Loucy (cell line): ENCODE measurements at regions not wholly inside any gene's neighbourhood (a gene's known extent, or its start where the extent isn't known, plus 50 kb on each side); places are given as distances from the start of the nearest gene placed in this dataset.

Source experiments
- H2AFZ ChIP-seq: fragments of 200-600 bp; sonication (generic); 2 replicates; pipeline ENCODE4 v1.6.0; 2016; ENCODE audit warnings: antibody characterized with exemption, mild to moderate bottlenecking, low read length, moderate library complexity
- H3F3A ChIP-seq: fragments of 200-600 bp; 2 replicates; pipeline ENCODE4 v1.6.0; 2016; ENCODE audit warnings: antibody characterized with exemption, low read depth, mild to moderate bottlenecking
- H3K27me3 ChIP-seq: fragments of 200-600 bp; sonication (generic); 2 replicates; pipeline ENCODE4 v1.6.1; 2014; ENCODE audit warnings: low read length, mild to moderate bottlenecking; ENCODE audit not compliant: insufficient read depth, poor library complexity, severe bottlenecking
- H3K36me3 ChIP-seq: fragments of 200-600 bp; sonication (generic); 2 replicates; pipeline ENCODE4 v1.6.1; 2016; ENCODE audit warnings: low read length; ENCODE audit not compliant: insufficient read depth
- H3K4me1 ChIP-seq: fragments of 200-600 bp; sonication (generic); 2 replicates; pipeline ENCODE4 v1.5.1; 2014; ENCODE audit warnings: low read length, mild to moderate bottlenecking; ENCODE audit not compliant: insufficient read depth, poor library complexity, severe bottlenecking
- H3K4me2 ChIP-seq: fragments of 200-600 bp; sonication (generic); 2 replicates; pipeline ENCODE4 v1.6.0; 2014; ENCODE audit warnings: antibody characterized with exemption, low read length, low read depth, mild to moderate bottlenecking; ENCODE audit not compliant: poor library complexity, severe bottlenecking
- H3K4me3 ChIP-seq: fragments of 200-600 bp; sonication (generic); 2 replicates; pipeline ENCODE4 v1.5.1; 2014; ENCODE audit warnings: low read length, mild to moderate bottlenecking, mixed read lengths; ENCODE audit not compliant: poor library complexity, severe bottlenecking
- H3K79me2 ChIP-seq: fragments of 200-600 bp; sonication (generic); 2 replicates; pipeline ENCODE4 v1.6.1; 2014; ENCODE audit warnings: low read length; ENCODE audit not compliant: insufficient read depth
- H3K9ac ChIP-seq: fragments of 200-600 bp; sonication (generic); 2 replicates; pipeline ENCODE4 v1.6.0; 2014; ENCODE audit warnings: mild to moderate bottlenecking, low read depth, low read length, moderate library complexity; ENCODE audit not compliant: poor library complexity, severe bottlenecking
- H3K9me2 ChIP-seq: fragments of 200-600 bp; sonication (generic); replicated peaks from 2 replicates; pipeline ENCODE4 v1.6.1; 2016; ENCODE audit warnings: low read depth, low read length, mixed read lengths
- H3K9me3 ChIP-seq: fragments of 200-600 bp; sonication (generic); 2 replicates; pipeline ENCODE4 v1.6.1; 2014; ENCODE audit warnings: mild to moderate bottlenecking, antibody characterized with exemption, low read length, low read depth; ENCODE audit not compliant: insufficient read depth
- H4K20me1 ChIP-seq: fragments of 200-600 bp; sonication (generic); 2 replicates; pipeline ENCODE4 v1.6.0; 2014; ENCODE audit warnings: antibody characterized with exemption, low read length, mild to moderate bottlenecking; ENCODE audit not compliant: insufficient read depth, poor library complexity, severe bottlenecking
- CTCF ChIP-seq: fragments of 200-600 bp; sonication (generic); conservative IDR thresholded peaks from 2 replicates; pipeline ENCODE4 v1.5.1; 2014; ENCODE audit warnings: mild to moderate bottlenecking, antibody characterized with exemption, low read length
- EZH2phosphoT487 ChIP-seq: fragments of 200-600 bp; IDR thresholded peaks from 2 replicates; pipeline ENCODE4 v1.6.1; 2018; ENCODE audit warnings: antibody characterized with exemption, mild to moderate bottlenecking, moderate library complexity, borderline replicate concordance

GRCh38 chr2:66782780-66783361 is 347.9 kb downstream of the MEIS1 start:
- Histone ChIP-seq H3K4me1 (no peaks in the 10 kb centered on the region), H3K9me3 (no peaks in the 10 kb centered on the region), H2AFZ (no peak overlapping the region), H3K4me3 (no peak overlapping the region), H3K9ac (no peak overlapping the region), H3F3A (no peaks in the 10 kb centered on the region), H3K79me2 (no peaks in the 10 kb centered on the region), H3K36me3 (no peaks in the 10 kb centered on the region), H3K4me2 (no peak overlapping the region), H3K27me3 (no peaks in the 10 kb centered on the region), H3K9me2 (no peaks in the 10 kb centered on the region), H4K20me1 (no peaks in the 10 kb centered on the region)
- TF ChIP-seq CTCF (no peak), EZH2phosphoT487 (no peak)

- Histone ChIP-seq H3K4me3 (no peak overlapping the region), H3K9me3 (no peaks in the 10 kb centered on the region), H3K79me2 (no peaks in the 10 kb centered on the region), H4K20me1 (no peaks in the 10 kb centered on the region), H3K27me3 (no peaks in the 10 kb centered on the region), H3F3A (no peaks in the 10 kb centered on the region), H2AFZ (no peak overlapping the region), H3K4me2 (no peak overlapping the region), H3K9ac (no peak overlapping the region), H3K36me3 (no peaks in the 10 kb centered on the region), H3K9me2 (no peaks in the 10 kb centered on the region), H3K4me1 (no peaks in the 10 kb centered on the region)
- TF ChIP-seq EZH2phosphoT487 (no peak), CTCF (no peak)
Observed at GRCh38 chr2:66789741-66790140, 354.8 kb downstream of the MEIS1 start.

GRCh38 chr2:66790651-66791181 is 355.8 kb downstream of the MEIS1 start:
- H3K9ac ChIP-seq = no peak overlapping the region
- no peak overlapping the region for H3K4me2 ChIP-seq

More at GRCh38 chr2:66790651-66791181, 355.8 kb downstream of the MEIS1 start:
- H3K9me2 ChIP-seq = no peaks in the 10 kb centered on the region
- H3K79me2 ChIP-seq = no peaks in the 10 kb centered on the region
- H3K4me1 ChIP-seq = no peaks in the 10 kb centered on the region
- H4K20me1 ChIP-seq = no peaks in the 10 kb centered on the region
- H3F3A ChIP-seq = no peaks in the 10 kb centered on the region
- no peak overlapping the region for H2AFZ ChIP-seq
- H3K36me3 ChIP-seq = no peaks in the 10 kb centered on the region
- no peaks in the 10 kb centered on the region for H3K9me3 ChIP-seq
- TF ChIP-seq CTCF (no peak), EZH2phosphoT487 (no peak)
- H3K4me3 ChIP-seq = no peak overlapping the region
- no peaks in the 10 kb centered on the region for H3K27me3 ChIP-seq
